ENCODE measurements at regions not wholly inside any gene's neighbourhood (a gene's known extent, or its start where the extent isn't known, plus 50 kb on each side); places are given as distances from the start of the nearest gene placed in this dataset.
A peak's percentile ranks its signal among the peaks of the same experiment; 100 is the strongest.
"Not testable (repeated sequence)": the region's sequence is repeated elsewhere in the genome, so short reads cannot be mapped to it uniquely, and the experiment has no call there.

DNA sequence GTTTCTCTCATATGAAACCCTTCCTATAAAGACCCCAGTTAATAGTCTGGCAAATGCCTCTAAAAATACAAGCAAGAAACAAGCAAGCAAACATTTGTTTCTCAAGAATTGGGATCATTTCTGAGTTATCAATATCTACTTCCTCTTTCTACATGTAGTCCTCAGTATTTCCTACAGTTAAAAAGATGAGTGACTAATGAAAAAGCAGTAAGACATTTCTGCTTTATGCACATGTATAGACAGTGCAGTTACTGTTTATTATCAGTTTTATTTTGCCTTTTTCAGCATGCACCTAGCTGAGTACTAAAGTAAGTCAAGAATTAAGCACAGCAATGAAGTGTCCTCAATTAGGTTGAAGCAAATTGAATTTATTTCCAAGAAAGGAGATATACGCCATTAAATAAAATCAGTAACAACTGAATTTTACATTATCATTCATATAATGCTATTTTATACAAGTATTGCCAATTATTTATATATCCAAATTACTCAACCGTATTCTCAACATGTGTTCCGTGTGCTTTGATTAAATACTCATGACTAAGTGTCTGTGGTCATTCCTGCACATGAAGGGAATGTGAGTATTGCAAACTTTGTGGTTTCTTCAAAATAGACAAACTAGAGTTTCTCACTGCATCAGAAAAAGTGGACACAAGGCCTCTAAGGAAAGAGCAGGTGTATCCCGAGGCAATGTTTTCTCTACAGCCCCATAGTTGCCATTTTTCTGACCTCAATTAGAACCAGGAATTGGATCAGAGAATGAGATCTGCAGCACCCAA is 159.3 kb upstream of the MARCKS start:
- no peaks in the 10 kb centered on the region for H3K9me3 Mint-ChIP-seq
- H3K36me3 Mint-ChIP-seq (ENCODE audit: low read depth) = no peaks in the 10 kb centered on the region
- no peak overlapping the region for H3K4me3 Mint-ChIP-seq
- no peak for ATAC-seq
- DNase-seq = no peak
- H3K4me1 Mint-ChIP-seq = no peaks in the 10 kb centered on the region
- H3K27ac Mint-ChIP-seq = no peak overlapping the region
- H3K27me3 Mint-ChIP-seq = no peaks in the 10 kb centered on the region

DNA sequence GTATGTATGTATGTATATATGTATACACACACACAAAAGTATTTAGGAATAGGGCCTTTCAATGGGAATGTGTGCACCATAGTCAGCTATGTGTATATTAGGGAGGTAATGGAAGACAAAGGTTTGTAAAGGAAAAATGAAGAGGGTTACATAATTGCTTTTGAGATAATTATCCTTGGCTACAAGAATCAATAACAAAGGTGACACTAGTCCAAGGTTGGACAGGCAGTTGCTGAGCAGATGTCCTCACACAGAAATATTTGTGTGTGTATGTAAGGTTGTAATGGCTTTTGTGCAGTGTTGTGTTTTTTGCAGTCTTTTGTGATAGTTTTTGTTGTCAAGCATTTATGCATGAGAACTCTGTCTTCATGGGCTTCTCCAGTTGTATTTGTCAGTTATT is 157.9 kb upstream of the MARCKS start:
- no peaks in the 10 kb centered on the region for H3K9me3 Mint-ChIP-seq
- H3K4me3 Mint-ChIP-seq = no peak overlapping the region
- H3K36me3 Mint-ChIP-seq (ENCODE audit: low read depth) = no peaks in the 10 kb centered on the region
- H3K27ac Mint-ChIP-seq = no peak overlapping the region
- DNase-seq (no peak), ATAC-seq (no peak)
- H3K4me1 Mint-ChIP-seq = no peaks in the 10 kb centered on the region
- H3K27me3 Mint-ChIP-seq = no peaks in the 10 kb centered on the region

DNA sequence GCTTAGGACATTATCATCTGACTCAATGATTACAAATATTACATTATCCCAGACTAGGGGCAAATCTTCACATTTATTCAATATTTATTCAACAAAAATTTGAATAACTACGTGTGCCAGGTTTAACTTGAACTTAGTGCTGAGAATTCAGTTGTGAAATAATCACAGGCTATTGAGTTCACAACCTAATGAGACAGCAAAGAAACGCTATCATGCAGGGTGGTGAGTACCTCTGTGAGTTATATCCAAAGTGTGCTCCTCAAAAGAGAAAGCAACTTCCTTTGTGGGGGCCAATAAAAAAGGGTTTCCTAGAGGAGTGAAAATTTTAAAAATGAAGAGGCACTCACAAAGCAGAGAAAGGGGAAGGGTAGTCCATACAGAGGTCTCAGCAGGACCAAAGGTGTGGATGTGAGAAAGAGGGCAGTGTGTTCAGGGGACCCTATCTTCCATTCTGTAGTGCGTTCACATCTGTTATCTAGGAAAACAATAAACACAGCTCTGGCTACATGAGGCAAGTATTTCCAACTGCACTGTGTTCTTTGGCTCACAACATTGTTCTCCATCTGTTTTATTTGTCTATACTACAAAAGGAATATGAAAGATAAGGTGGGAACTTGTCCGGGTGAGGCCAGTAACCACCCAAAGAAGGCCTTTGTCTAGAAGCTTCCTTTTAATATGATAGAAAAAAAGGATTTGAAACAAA is 155.4 kb upstream of the MARCKS start:
- Mint-ChIP-seq H3K27me3 (no peaks in the 10 kb centered on the region), H3K9me3 (no peaks in the 10 kb centered on the region), H3K36me3 (ENCODE audit: low read depth) (no peaks in the 10 kb centered on the region), H3K27ac (no peak overlapping the region), H3K4me1 (no peaks in the 10 kb centered on the region), H3K4me3 (no peak overlapping the region)
- DNase-seq (no peak), ATAC-seq (no peak)

DNA sequence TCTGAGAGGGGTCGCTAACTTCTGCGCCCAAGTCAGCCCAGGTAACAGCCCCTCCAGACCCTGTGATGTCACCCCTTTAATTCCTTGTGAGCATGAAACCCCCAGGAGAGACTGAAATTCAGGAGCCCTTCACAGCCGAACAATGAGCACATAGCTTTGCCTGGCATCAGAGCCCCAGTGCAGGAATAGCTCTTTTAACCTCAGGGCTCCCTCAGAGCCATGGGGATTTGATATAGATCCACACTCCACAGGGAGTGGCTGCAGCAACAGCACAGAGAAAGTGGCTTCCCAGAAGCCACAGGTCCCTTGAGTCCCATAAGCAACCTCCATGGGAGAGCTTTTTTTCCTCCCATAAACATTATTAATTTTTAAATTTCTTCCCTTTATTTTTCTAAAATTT is 150.0 kb upstream of the MARCKS start:
- DNase-seq = no peak
- Mint-ChIP-seq H3K4me1 (no peaks in the 10 kb centered on the region), H3K27me3 (no peaks in the 10 kb centered on the region), H3K9me3 (no peaks in the 10 kb centered on the region), H3K36me3 (ENCODE audit: low read depth) (no peaks in the 10 kb centered on the region), H3K27ac (no peak overlapping the region), H3K4me3 (no peak overlapping the region)
- ATAC-seq = no peak

DNA sequence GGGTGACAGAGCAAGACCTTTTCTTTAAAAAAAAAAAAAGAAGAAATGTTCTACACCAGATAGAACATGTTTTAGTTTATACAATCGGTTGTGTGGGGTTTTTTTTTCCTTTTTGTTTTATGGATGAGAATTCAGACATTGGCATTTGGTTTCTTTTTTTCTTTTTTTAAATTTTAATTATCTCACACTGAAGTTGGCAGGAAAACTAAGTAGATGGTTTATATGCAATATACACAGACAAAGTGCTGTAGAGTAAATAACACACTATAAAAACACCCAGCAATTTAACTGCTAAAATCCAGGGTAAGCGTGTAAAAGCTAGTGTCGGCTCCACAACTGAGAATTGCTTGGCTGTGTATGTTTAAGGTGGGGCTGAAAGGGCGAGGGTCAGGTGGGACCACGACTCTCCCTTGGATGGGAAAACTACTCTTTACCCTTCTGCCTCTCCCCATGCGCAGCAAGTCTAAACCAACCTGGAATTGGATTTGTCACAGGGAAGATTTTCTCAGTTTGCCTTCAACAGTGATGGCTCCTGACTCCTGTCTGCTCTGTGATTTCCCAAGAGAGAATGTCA is 147.1 kb upstream of the MARCKS start:
- ATAC-seq (no peak), DNase-seq (no peak)
- H3K9me3 Mint-ChIP-seq = no peaks in the 10 kb centered on the region
- H3K4me3 Mint-ChIP-seq = no peak overlapping the region
- no peak overlapping the region for H3K27ac Mint-ChIP-seq
- H3K27me3 Mint-ChIP-seq = no peaks in the 10 kb centered on the region
- H3K36me3 Mint-ChIP-seq (ENCODE audit: low read depth) = no peaks in the 10 kb centered on the region
- H3K4me1 Mint-ChIP-seq = no peaks in the 10 kb centered on the region

DNA sequence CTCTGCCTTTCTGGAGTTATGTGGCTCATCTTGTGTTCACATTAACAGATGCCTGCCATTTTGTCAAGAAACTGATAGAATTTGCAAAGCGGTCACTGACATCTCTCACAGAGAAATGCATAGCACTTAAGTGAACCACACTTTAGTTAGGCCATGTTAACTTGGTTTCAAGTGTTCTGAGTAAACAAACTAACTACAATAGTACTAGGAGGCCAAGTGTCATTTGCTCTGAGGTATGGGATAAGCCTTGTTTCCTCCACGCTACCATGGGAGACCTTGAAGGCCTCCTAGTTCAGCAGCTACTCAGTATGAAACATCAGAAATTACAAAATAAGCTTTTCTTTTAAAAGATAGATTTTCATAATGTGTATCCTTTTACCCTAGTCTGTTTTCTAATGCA is 143.5 kb upstream of the MARCKS start:
- no peaks in the 10 kb centered on the region for H3K9me3 Mint-ChIP-seq
- no peaks in the 10 kb centered on the region for H3K27me3 Mint-ChIP-seq
- H3K4me1 Mint-ChIP-seq = no peaks in the 10 kb centered on the region
- H3K27ac Mint-ChIP-seq = no peak overlapping the region
- ATAC-seq (no peak), DNase-seq (no peak)
- no peak overlapping the region for H3K4me3 Mint-ChIP-seq
- H3K36me3 Mint-ChIP-seq (ENCODE audit: low read depth) = no peaks in the 10 kb centered on the region

DNA sequence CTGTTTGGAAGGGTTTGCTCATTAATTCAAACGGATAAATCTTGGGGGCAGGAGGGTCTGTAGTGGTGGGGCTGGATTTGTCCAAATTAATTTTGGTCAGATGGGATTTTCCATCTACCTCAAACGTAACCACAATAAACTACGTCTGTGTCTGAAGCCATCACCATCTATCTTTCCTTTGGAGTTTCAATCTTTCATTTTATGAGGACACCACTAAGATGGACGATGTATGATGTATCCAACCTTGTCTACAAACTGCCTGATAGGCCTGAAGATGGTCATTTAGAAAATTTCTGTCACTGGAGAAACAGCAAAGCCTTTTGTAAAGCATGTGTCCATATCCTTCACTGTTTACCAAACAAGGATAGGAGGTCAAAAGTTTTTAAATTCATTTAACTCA is 138.6 kb upstream of the MARCKS start:
- no peak for ATAC-seq
- H3K4me3 Mint-ChIP-seq = no peak overlapping the region
- no peaks in the 10 kb centered on the region for H3K9me3 Mint-ChIP-seq
- H3K27ac Mint-ChIP-seq = no peak overlapping the region
- H3K36me3 Mint-ChIP-seq (ENCODE audit: low read depth) = no peaks in the 10 kb centered on the region
- H3K27me3 Mint-ChIP-seq = peaks cover 2% of the 10 kb centered on the region
- DNase-seq = no peak
- H3K4me1 Mint-ChIP-seq = no peaks in the 10 kb centered on the region

DNA sequence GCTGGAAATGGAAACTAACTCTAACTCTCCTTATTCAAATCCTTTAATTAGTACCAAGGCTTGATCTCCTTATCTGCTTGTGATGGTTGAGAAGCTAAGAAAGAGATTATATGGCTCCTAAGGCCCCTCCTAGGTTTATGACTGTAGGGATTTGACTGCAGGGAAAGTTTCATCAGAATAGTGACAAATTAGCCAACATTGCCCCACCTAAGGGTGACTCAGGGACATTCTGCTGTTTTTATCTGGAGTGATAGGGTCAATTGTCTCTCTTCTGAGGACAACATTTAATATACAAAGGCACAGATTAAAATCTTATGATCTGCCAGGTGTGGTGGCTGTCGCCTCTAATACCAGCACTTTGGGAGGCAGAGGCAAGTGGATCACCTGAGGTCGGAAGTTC is 138.1 kb upstream of the MARCKS start:
- Mint-ChIP-seq H3K27ac (no peak overlapping the region), H3K27me3 (peaks cover 2% of the 10 kb centered on the region), H3K36me3 (ENCODE audit: low read depth) (no peaks in the 10 kb centered on the region), H3K9me3 (no peaks in the 10 kb centered on the region), H3K4me1 (no peaks in the 10 kb centered on the region), H3K4me3 (no peak overlapping the region)
- DNase-seq (no peak), ATAC-seq (no peak)

DNA sequence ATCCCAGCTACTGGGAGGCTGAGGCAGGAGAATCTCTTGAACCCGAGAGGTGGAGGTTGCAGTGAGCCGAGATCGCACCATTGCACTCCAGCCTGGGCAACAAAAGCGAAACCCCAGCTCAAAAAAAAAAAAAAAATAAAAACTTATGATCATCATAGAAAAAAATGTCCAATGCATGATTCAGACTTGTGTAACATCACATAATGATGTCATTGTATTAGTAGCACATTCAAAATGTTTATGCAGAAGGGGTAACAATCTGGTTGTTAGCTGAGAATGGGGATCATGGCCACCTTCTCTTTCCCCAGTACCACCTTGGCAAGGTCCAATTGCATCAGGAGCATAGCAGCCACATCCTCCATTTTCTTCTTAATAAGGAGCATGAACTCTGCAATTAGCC is 137.6 kb upstream of the MARCKS start:
- no peaks in the 10 kb centered on the region for H3K9me3 Mint-ChIP-seq
- H3K36me3 Mint-ChIP-seq (ENCODE audit: low read depth) = no peaks in the 10 kb centered on the region
- peaks cover 2% of the 10 kb centered on the region for H3K27me3 Mint-ChIP-seq
- no peak overlapping the region for H3K27ac Mint-ChIP-seq
- no peak overlapping the region for H3K4me3 Mint-ChIP-seq
- ATAC-seq (no peak), DNase-seq (no peak)
- H3K4me1 Mint-ChIP-seq = no peaks in the 10 kb centered on the region

DNA sequence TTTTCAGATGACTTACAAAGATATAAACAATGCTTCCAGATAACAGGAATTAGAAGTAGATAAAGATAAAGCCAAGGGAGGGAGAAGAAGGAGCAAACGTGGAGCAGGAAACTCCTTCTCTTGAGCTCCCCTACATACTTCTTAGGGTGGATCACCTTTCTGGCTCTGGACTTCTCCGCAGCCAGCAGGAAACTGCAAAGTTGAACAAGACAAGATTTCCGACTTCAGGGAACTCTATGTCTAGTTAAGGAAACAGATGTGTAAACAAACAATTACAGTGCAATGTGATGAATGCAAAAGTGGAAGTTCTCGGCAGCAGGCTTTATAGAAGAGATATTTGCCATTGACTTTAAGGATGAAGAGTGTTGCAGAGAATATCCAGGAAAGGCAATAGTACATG is 134.0 kb upstream of the MARCKS start:
- DNase-seq (no peak), ATAC-seq (no peak)
- peaks cover 5% of the 10 kb centered on the region for H3K27me3 Mint-ChIP-seq
- H3K27ac Mint-ChIP-seq = no peak overlapping the region
- no peak overlapping the region for H3K4me3 Mint-ChIP-seq
- H3K4me1 Mint-ChIP-seq = no peaks in the 10 kb centered on the region
- H3K36me3 Mint-ChIP-seq (ENCODE audit: low read depth) = no peaks in the 10 kb centered on the region
- no peaks in the 10 kb centered on the region for H3K9me3 Mint-ChIP-seq

DNA sequence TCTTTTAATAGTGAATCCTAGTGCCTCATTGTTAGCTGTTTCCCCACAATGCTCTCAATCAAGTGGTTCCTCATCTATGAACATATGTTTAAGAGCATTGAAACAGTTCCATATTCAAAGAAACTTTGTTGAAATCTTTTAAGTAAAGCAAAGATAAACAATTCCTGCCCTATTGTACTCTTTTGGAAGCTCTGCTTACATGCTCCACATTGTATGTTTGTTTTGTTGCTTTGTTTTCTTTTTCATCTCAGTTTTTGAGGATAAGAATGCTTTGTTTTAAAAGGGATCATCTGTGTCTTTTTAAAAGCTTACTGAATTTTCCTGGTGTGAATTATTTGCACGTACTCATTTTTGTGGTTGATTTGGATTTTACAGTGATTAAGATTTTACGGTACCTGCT is 132.2 kb upstream of the MARCKS start:
- not testable (repeated sequence) for H3K36me3 Mint-ChIP-seq (ENCODE audit: low read depth)

DNA sequence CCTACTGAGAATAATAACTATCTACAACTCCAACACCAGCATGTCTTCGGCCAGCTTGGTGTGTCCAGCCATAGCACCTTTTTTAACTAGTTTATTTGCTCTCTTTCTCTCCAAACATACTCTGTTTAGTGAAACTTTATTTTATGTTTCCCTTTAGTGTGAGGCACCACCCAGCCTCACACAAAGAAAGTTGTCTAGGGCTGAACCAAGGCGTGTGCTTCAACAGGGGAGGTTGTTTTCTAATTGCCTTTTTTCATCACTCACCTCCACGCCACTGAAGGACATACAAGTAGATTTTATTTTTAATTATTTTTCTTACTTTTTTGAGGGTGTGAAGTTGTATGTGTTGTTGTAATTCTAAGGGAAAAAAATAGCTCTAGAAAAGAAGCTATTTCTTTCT is 125.6 kb upstream of the MARCKS start:
- no peaks in the 10 kb centered on the region for H3K9me3 Mint-ChIP-seq
- H3K4me3 Mint-ChIP-seq = no peak overlapping the region
- H3K4me1 Mint-ChIP-seq = peaks cover 7% of the 10 kb centered on the region
- H3K27me3 Mint-ChIP-seq = peaks cover 6% of the 10 kb centered on the region
- ATAC-seq (no peak), DNase-seq (no peak)
- H3K27ac Mint-ChIP-seq = no peak overlapping the region
- no peaks in the 10 kb centered on the region for H3K36me3 Mint-ChIP-seq (ENCODE audit: low read depth)

More for the DNA sequence above, 132.2 kb upstream of the MARCKS start:
- H3K9me3 Mint-ChIP-seq, H3K4me1 Mint-ChIP-seq, ATAC-seq, H3K27ac Mint-ChIP-seq, DNase-seq, H3K4me3 Mint-ChIP-seq, H3K27me3 Mint-ChIP-seq: not testable (repeated sequence)

DNA sequence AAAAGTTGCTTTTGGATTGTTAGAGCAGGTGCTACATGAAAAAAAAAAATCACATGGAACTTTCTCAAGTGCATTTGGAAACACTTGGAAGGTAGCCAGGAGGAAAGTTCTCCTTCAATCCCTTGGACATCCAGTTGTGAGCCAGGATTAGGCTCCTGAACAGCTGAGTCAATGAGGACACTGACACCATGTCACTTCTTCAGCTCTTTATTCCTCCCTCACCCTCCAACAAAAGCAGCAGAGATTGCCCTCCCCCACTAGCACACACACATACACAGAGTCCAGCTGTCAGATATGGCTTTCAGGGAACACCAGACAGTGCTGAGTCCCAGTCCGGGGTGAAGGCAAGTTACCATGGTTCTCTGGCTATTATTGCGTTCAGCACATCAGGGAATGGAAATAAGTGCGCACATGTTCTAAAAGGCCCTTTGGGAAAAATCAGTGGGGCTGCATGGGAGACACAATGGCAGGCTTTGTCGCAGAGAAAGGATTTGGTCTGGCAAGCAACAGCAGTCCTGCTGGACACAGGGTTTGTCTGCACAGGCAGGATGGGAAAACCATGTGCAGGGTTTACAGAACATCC is 124.7 kb upstream of the MARCKS start:
- no peak for ATAC-seq
- Mint-ChIP-seq H3K27me3 (peaks cover 6% of the 10 kb centered on the region), H3K9me3 (no peaks in the 10 kb centered on the region), H3K4me1 (peaks cover 7% of the 10 kb centered on the region), H3K4me3 (no peak overlapping the region), H3K27ac (no peak overlapping the region), H3K36me3 (ENCODE audit: low read depth) (no peaks in the 10 kb centered on the region)
- DNase-seq = no peak

DNA sequence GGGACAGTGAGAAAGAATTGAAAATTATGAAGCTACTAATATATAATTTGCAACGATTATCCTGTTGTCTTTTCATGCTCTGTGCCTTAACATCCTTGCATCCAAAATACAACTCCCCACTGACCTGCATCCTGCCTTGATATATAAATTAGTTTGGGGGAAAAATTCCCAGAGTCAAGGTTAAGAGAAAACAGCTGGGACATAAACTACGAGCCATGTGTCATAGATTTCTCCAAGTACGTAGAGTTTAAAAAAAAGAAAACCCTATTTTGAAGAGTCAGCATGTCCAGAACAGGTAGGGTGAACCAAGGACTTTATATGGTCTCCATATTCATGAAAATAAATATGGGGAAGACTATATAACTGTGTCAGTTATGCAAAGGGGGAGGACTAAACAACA is 123.8 kb upstream of the MARCKS start:
- no peak overlapping the region for H3K27ac Mint-ChIP-seq
- DNase-seq (no peak), ATAC-seq (no peak)
- H3K4me1 Mint-ChIP-seq = peaks cover 7% of the 10 kb centered on the region
- peaks cover 3% of the 10 kb centered on the region for H3K27me3 Mint-ChIP-seq
- H3K9me3 Mint-ChIP-seq = no peaks in the 10 kb centered on the region
- no peak overlapping the region for H3K4me3 Mint-ChIP-seq
- H3K36me3 Mint-ChIP-seq (ENCODE audit: low read depth) = no peaks in the 10 kb centered on the region

DNA sequence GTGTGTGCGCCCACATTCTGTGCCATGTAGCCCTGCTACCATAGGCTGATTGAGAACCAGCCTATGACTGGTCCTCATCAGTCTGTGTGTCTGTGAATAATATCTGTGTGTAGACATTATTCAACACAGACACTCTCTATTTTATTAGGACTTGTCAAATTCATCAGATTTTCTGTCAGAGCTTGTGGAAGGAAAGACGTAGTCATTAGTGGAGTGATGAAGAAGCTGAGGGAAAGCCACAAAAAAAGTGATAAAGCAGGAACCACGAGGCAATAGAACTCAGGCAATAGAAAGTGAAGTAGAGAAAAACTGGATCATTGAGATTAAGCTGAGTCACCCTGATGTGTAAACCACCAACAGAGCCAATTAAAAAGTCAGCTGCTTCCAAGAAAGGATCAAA is 122.2 kb upstream of the MARCKS start:
- H3K27ac Mint-ChIP-seq = no peak overlapping the region
- no peaks in the 10 kb centered on the region for H3K9me3 Mint-ChIP-seq
- peaks cover 5% of the 10 kb centered on the region for H3K27me3 Mint-ChIP-seq
- no peak overlapping the region for H3K4me3 Mint-ChIP-seq
- DNase-seq = no peak
- peak; percentile 61 for ATAC-seq
- peaks cover 7% of the 10 kb centered on the region for H3K4me1 Mint-ChIP-seq
- H3K36me3 Mint-ChIP-seq (ENCODE audit: low read depth) = no peaks in the 10 kb centered on the region
